ENCODE measurements at regions not wholly inside any gene's neighbourhood (a gene's known extent, or its start where the extent isn't known, plus 50 kb on each side); places are given as distances from the start of the nearest gene placed in this dataset.
"Not testable (repeated sequence)": the region's sequence is repeated elsewhere in the genome, so short reads cannot be mapped to it uniquely, and the experiment has no call there.

- Mint-ChIP-seq H3K36me3 (no peaks in the 10 kb centered on the region), H3K4me1 (no peaks in the 10 kb centered on the region), H3K27ac (no peak overlapping the region), H3K27me3 (ENCODE audit: low read depth in 3 of 3) (peaks cover 0 to 3% (median 2%) of the 10 kb centered on the region in 3 donors), H3K9me3 (peaks cover 0 to 6% (median 0%) of the 10 kb centered on the region in 6 donors), H3K4me3 (no peak overlapping the region)
- no peak for DNase-seq
These were observed 243.0 kb downstream of the MYCN start for GRCh38 chr2:16183345-16183744.

DNA sequence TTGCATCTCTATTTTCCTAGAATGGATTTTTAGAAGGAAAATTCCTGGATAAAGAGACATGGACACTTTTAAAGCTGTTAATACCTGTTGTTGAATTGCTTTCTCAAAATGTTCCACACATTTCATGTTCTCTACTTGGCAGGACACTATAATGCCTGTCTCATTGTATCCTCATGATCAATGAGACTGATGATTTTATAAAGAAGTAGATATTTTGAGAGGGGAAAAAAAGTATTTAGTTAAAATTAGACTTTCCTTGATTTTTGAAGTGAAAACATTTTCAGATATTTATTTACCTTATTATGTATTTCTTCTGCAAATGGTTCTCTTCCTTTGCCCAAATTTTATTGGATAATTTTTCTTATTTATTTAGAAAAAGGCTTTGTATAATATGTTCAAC, 242.5 kb downstream of the MYCN start:
- Mint-ChIP-seq H3K4me1 (no peaks in the 10 kb centered on the region), H3K27ac (no peak overlapping the region), H3K4me3 (no peak overlapping the region), H3K36me3 (no peaks in the 10 kb centered on the region), H3K9me3 (peaks cover 0 to 6% (median 0%) of the 10 kb centered on the region in 6 donors), H3K27me3 (ENCODE audit: low read depth in 3 of 3) (peaks cover 0 to 3% (median 2%) of the 10 kb centered on the region in 3 donors)
- no peak for DNase-seq

DNA sequence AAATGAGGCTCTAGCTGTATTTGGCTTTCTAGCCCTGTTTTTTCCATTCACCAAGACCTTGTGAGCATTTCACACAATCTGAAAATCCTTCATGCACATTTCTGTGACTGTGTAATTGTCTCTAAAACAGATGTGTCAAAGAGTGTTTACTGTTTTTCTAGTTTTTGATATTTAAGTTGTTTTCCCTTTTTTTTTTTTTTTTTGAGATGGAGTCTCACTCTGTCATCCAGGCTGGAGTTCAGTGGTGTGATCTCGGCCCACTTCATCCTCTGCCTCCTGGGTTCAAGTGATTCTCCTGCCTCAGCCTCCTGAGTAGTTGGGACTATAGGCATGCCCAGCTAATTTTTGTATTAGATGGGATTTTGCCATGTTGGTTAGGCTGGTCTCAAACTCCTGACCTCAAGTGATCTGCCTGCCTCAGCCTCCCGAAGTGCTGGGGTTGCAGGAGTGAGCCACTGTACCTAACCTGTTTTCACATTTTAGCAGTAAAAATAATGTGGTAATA, 242.0 kb downstream of the MYCN start:
- H3K36me3 Mint-ChIP-seq; H3K4me3 Mint-ChIP-seq; H3K4me1 Mint-ChIP-seq; H3K9me3 Mint-ChIP-seq; H3K27me3 Mint-ChIP-seq (ENCODE audit: low read depth in 3 of 3); DNase-seq; H3K27ac Mint-ChIP-seq: not testable (repeated sequence)

GRCh38 chr2:16181741-16182090, 241.4 kb downstream of the MYCN start:
- Mint-ChIP-seq H3K27ac (no peak overlapping the region), H3K27me3 (ENCODE audit: low read depth in 3 of 3) (peaks cover 0 to 5% (median 3%) of the 10 kb centered on the region in 3 donors), H3K4me3 (no peak overlapping the region), H3K4me1 (no peaks in the 10 kb centered on the region), H3K9me3 (peaks cover 0 to 6% (median 0%) of the 10 kb centered on the region in 6 donors), H3K36me3 (no peaks in the 10 kb centered on the region)
- DNase-seq = no peak

DNA sequence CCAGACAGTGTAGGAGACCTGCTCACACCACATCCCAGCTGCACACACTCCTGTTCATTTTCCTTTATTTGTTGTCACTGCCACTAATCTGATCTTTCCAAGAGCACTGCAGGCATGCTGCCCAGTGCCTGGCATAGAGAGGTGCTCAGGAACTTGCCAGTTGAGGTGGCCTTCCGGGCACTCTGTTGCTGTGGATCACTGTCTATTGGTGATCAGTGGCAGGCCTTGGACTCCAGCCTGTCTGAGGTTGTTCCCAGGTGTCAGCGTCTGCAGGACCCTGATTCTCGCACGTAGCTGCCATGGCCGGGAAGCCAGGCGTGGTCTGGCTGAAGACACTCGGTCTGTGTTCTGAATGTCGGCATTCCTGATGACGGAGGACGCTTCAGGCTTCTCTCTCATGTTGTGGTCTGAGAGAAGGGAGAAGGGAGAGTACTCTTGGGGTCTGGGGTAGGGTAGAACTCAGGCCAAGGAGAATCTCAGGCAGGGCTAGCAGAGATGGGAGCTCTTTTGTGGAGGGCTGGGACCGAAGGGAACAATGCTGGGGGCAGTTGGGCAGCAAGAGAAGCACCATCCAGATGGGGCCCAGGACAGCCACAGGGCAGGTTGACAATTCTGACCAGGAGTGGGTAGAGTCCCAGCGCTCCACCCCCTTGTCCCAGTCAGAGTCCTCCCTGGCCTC, 240.9 kb downstream of the MYCN start:
- DNase-seq = no peak
- no peak overlapping the region for H3K4me3 Mint-ChIP-seq
- no peak overlapping the region for H3K27ac Mint-ChIP-seq
- peaks cover 0 to 6% (median 0%) of the 10 kb centered on the region in 6 donors for H3K9me3 Mint-ChIP-seq
- no peaks in the 10 kb centered on the region for H3K4me1 Mint-ChIP-seq
- H3K36me3 Mint-ChIP-seq = no peaks in the 10 kb centered on the region
- H3K27me3 Mint-ChIP-seq (ENCODE audit: low read depth in 3 of 3) = peaks cover 0 to 5% (median 3%) of the 10 kb centered on the region in 3 donors

DNA sequence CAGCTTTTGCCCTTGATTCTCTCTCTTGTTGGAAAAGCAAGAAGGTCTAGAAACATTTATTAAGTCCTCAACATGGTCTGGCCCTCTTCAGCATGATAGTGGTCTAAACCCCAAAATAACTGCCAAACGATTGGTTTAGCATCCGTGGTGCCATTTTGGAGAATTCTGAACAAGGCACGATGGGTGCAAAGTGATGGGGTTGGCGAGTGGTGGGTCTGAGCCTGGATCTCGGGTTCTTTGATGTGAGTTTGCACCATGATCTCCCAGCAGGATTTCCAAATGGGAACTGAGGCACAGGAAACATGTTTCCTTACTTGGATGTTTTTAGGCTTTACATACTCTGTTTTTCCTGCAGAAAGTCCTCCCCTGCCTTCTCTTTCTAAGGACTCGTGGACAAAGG, 240.3 kb downstream of the MYCN start:
- Mint-ChIP-seq H3K9me3 (peaks cover 0 to 6% (median 0%) of the 10 kb centered on the region in 6 donors), H3K4me1 (no peaks in the 10 kb centered on the region), H3K36me3 (no peaks in the 10 kb centered on the region), H3K27me3 (ENCODE audit: low read depth in 3 of 3) (peaks cover 0 to 5% (median 3%) of the 10 kb centered on the region in 3 donors), H3K27ac (no peak overlapping the region), H3K4me3 (no peak overlapping the region)
- DNase-seq = no peak

DNA sequence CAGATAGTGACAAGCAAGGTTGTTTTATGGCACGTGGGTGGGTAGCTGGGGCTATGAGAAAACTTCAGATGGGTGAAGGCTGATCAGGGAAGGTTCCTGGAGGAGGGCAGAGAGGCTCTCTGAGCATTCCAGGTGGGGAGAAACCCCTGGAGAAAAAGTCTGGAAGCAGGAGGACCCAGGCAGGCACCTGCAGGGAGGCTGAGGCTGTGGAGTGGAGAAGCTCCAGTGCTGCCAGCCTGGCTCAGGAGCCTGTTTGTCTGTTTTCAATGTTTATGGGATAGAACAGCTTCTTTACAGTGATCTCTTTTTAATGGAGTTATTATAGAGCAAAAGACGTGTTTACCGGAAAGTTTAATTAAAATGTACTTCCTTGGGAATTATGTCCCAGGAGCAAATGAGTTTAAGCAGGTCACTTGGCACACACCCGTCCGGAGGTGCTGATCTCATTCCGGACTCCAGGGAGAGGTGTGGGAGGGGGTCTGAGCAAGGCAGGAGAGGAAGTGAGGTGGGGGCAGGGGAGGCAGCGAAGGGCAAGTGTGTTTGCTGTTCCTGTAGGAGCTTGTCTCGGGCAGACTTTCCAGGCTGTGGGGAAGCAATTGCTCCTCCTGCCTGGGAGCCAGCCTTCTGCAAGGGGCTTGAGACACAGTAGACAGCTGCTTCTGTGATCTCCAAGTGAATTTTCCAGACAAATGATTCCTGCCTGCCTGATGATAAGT, 239.5 kb downstream of the MYCN start:
- peaks cover 0 to 5% (median 1%) of the 10 kb centered on the region in 3 donors for H3K27me3 Mint-ChIP-seq (ENCODE audit: low read depth in 3 of 3)
- no peaks in the 10 kb centered on the region for H3K36me3 Mint-ChIP-seq
- no peaks in the 10 kb centered on the region for H3K4me1 Mint-ChIP-seq
- no peak overlapping the region for H3K4me3 Mint-ChIP-seq
- no peak overlapping the region for H3K27ac Mint-ChIP-seq
- DNase-seq = no peak
- peaks cover 0 to 6% (median 0%) of the 10 kb centered on the region in 6 donors for H3K9me3 Mint-ChIP-seq

DNA sequence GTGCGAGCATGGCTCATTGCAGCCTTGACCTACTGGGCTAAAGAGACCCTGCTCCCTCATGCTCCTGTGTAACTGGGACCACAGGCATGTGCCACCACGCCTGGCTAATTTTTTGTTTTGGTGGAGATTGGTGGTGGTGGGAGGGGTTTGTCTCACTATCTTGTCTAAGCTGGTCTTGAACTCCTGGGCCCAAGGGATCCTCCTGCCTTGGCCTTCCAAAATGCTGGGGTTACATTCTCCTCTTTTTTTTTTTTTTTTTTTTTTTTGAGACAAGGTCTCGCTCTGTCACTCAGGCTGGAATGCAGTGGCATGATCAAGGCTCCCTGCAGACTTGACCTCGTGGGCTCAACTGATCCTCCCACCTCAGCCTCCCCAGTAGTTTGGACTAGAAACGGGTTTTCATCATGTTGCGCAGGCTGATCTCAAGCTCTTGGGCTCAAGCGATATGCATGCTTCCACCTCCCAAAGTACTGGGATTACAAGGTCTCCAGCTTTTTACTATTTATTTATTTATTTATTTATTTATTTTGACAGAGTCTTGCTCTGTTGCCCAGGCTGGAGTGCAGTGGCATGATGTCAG, 238.3 kb downstream of the MYCN start:
- no peaks in the 10 kb centered on the region for H3K36me3 Mint-ChIP-seq
- H3K4me1 Mint-ChIP-seq = no peaks in the 10 kb centered on the region
- peaks cover 0 to 5% (median 0%) of the 10 kb centered on the region in 6 donors for H3K9me3 Mint-ChIP-seq
- no peak for DNase-seq
- H3K4me3 Mint-ChIP-seq = no peak overlapping the region
- peaks cover 0 to 5% (median 1%) of the 10 kb centered on the region in 3 donors for H3K27me3 Mint-ChIP-seq (ENCODE audit: low read depth in 3 of 3)
- no peak overlapping the region for H3K27ac Mint-ChIP-seq

DNA sequence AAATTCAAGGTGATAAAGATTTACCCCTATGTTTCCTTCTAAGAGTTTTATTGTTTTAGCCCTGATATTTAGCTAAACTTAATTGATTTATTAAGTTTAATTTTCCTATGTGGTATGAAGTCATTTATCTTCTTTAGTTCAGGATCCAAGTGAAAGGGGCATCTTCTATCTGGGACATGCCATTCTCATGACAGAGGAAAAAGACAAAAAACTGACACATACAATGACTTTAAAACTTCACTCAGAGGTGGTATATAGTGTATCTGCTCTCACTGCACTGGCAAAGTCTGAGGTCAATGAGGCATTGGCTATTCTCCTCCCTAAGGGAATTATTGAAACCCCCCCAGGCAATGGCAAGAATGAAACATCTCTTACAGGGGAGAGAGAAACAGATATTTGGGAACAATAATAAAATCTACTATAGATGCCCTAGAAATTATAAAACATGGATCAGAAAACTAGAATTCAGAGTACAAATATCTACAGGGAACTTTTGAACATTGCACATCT, 237.4 kb downstream of the MYCN start:
- H3K36me3 Mint-ChIP-seq = no peaks in the 10 kb centered on the region
- no peak for DNase-seq
- H3K9me3 Mint-ChIP-seq = peaks cover 0 to 5% (median 0%) of the 10 kb centered on the region in 6 donors
- H3K27ac Mint-ChIP-seq = no peak overlapping the region
- H3K4me1 Mint-ChIP-seq = no peaks in the 10 kb centered on the region
- H3K4me3 Mint-ChIP-seq = no peak overlapping the region
- peaks cover 0 to 5% (median 0%) of the 10 kb centered on the region in 3 donors for H3K27me3 Mint-ChIP-seq (ENCODE audit: low read depth in 3 of 3)

GRCh38 chr2:16176971-16177480, 236.7 kb downstream of the MYCN start:
- Mint-ChIP-seq H3K36me3 (no peaks in the 10 kb centered on the region), H3K9me3 (peaks cover 0 to 5% (median 0%) of the 10 kb centered on the region in 6 donors), H3K4me3 (no peak overlapping the region), H3K4me1 (no peaks in the 10 kb centered on the region), H3K27me3 (ENCODE audit: low read depth in 3 of 3) (peaks cover 0 to 5% (median 0%) of the 10 kb centered on the region in 3 donors), H3K27ac (no peak overlapping the region)
- no peak for DNase-seq

DNA sequence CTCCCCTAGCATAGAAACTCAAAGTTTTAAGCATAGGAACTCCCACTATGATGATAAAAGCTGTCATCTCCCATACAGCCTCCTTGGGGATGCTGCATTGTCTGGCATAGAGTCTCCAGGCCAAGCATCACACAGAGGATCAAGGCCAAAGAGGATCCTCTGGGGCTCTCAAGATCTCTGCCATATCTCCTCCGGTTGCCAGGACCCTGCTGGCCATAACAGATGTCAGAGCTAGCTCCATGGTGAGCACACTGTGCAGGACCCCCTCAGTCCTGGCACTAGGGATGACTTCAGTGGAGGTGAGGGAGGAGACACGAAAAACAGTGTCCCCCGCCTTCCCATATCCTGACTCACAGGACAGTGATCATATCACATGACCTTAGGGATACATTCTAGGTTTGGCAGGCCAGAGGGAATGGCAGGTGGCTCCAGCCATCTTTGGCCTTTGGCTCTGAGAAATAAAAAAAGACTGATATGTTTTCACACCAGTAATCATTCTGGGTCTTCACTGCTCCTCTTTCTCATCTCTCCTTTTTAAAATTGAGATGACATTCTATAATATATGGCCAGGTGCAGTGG, 235.0 kb downstream of the MYCN start:
- no peak for DNase-seq
- no peaks in the 10 kb centered on the region for H3K4me1 Mint-ChIP-seq
- H3K27me3 Mint-ChIP-seq (ENCODE audit: low read depth in 3 of 3) = peaks cover 0 to 5% (median 0%) of the 10 kb centered on the region in 3 donors
- no peaks in the 10 kb centered on the region for H3K36me3 Mint-ChIP-seq
- H3K27ac Mint-ChIP-seq = no peak overlapping the region
- H3K4me3 Mint-ChIP-seq = no peak overlapping the region
- H3K9me3 Mint-ChIP-seq = no peaks in the 10 kb centered on the region

DNA sequence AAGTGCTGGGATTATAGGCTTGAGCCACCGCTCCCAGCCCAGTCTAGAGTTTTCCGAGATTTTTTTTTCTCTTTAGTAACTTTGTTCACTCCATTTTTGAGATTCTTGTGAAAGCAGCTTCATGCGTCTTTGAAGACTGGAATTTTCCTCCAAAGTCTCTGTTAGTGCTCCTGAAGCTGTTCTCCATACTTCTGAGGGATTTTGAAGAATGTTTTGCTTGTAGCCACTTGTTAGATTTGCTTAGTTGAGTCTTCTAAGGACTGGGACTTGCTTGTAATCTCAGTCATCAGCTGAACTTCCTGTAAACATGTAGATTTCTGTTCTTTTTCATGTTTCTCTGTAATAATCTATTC, 234.3 kb downstream of the MYCN start:
- H3K36me3 Mint-ChIP-seq = no peaks in the 10 kb centered on the region
- H3K27me3 Mint-ChIP-seq (ENCODE audit: low read depth in 3 of 3) = peaks cover 0 to 5% (median 0%) of the 10 kb centered on the region in 3 donors
- DNase-seq = no peak
- H3K9me3 Mint-ChIP-seq = no peaks in the 10 kb centered on the region
- no peak overlapping the region for H3K4me3 Mint-ChIP-seq
- H3K27ac Mint-ChIP-seq = no peak overlapping the region
- no peaks in the 10 kb centered on the region for H3K4me1 Mint-ChIP-seq

- peaks cover 0 to 5% (median 1%) of the 10 kb centered on the region in 3 donors for H3K27me3 Mint-ChIP-seq (ENCODE audit: low read depth in 3 of 3)
- H3K27ac Mint-ChIP-seq = no peak overlapping the region
- H3K4me3 Mint-ChIP-seq = no peak overlapping the region
- no peak for DNase-seq
- no peaks in the 10 kb centered on the region for H3K36me3 Mint-ChIP-seq
- H3K4me1 Mint-ChIP-seq = no peaks in the 10 kb centered on the region
- no peaks in the 10 kb centered on the region for H3K9me3 Mint-ChIP-seq
These were observed 233.7 kb downstream of the MYCN start for GRCh38 chr2:16173893-16174692.
